ENCODE measurements at regions not wholly inside any gene's neighbourhood (a gene's known extent, or its start where the extent isn't known, plus 50 kb on each side); places are given as distances from the start of the nearest gene placed in this dataset.

DNA sequence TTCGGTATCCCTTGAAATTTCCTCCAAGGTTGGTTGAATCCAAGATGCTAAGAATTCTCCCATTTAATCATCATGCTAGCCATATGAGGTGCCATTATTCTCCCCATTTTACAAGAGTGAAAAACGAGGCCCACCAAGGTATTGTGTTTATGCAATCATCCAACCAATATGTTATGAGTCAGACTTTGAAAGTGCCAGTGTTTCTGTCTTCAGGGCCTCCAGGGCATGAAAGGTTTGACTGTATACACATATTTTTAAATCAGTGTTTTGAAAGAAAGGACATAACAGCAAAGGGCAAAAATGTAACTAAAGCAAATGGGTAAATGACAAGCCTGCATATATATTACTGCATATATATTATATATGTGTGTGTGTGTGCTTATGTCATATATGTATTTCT lies 541.2 kb upstream of the SMIM31 start (continued):
- TF ChIP-seq ZNF623 (tag by site-specific recombination; IDR thresholded peaks at IDR 0.05) (no peak), ZNF394 (tag by site-specific recombination; IDR thresholded peaks at IDR 0.05; ENCODE audit: borderline replicate concordance) (no peak), EGR2 (tag by site-specific recombination; IDR thresholded peaks at IDR 0.05; ENCODE audit: low read depth) (no peak), ZNF843 (tag by site-specific recombination; IDR thresholded peaks at IDR 0.05) (no peak), GLI2 (tag by site-specific recombination; IDR thresholded peaks at IDR 0.05; ENCODE audit: borderline replicate concordance, low read depth) (no peak)

DNA sequence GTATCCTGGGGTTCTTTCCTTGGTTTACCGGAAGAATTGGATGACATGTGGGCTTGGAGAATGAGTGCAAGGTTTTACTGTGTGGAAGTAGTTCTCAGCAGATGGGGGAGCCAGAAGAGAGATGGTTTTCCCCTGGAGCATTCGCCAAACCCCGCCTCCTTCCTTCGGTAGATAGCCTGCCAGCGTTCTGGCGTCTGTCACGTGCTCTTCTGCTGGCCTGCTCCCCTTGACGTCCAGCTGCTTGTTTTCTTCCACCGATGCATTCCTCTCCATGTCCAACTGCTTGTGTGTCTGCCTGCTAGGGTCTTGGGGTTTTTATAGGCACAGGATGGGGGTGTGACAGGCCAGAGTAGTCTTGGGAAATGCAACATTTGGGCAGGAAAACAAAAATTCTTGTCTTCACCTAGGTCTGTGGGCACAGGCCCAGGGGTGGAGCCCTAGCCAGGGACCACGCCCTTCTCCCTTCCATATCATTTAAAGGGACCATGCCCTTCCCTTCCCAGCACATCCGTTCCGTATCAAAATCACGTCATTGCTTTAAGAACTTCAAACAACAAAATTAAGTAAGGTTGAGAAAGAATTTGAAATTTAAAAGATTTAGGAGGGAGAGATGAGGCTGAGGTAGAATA lies 538.7 kb upstream of the SMIM31 start:
- POLR2A ChIA-PET, result no interaction called here
- H3K27ac ChIP-seq (ENCODE audit: extremely low read depth, low read depth, low read length), result no peak overlapping the region
- TF ChIP-seq ZNF138 (tag by site-specific recombination; IDR thresholded peaks at IDR 0.05; ENCODE audit: borderline replicate concordance), result no peak
- TF ChIP-seq ZNF221 (tag by site-specific recombination; IDR thresholded peaks at IDR 0.05; ENCODE audit: borderline replicate concordance), result no peak
- TF ChIP-seq, protein P1, sequence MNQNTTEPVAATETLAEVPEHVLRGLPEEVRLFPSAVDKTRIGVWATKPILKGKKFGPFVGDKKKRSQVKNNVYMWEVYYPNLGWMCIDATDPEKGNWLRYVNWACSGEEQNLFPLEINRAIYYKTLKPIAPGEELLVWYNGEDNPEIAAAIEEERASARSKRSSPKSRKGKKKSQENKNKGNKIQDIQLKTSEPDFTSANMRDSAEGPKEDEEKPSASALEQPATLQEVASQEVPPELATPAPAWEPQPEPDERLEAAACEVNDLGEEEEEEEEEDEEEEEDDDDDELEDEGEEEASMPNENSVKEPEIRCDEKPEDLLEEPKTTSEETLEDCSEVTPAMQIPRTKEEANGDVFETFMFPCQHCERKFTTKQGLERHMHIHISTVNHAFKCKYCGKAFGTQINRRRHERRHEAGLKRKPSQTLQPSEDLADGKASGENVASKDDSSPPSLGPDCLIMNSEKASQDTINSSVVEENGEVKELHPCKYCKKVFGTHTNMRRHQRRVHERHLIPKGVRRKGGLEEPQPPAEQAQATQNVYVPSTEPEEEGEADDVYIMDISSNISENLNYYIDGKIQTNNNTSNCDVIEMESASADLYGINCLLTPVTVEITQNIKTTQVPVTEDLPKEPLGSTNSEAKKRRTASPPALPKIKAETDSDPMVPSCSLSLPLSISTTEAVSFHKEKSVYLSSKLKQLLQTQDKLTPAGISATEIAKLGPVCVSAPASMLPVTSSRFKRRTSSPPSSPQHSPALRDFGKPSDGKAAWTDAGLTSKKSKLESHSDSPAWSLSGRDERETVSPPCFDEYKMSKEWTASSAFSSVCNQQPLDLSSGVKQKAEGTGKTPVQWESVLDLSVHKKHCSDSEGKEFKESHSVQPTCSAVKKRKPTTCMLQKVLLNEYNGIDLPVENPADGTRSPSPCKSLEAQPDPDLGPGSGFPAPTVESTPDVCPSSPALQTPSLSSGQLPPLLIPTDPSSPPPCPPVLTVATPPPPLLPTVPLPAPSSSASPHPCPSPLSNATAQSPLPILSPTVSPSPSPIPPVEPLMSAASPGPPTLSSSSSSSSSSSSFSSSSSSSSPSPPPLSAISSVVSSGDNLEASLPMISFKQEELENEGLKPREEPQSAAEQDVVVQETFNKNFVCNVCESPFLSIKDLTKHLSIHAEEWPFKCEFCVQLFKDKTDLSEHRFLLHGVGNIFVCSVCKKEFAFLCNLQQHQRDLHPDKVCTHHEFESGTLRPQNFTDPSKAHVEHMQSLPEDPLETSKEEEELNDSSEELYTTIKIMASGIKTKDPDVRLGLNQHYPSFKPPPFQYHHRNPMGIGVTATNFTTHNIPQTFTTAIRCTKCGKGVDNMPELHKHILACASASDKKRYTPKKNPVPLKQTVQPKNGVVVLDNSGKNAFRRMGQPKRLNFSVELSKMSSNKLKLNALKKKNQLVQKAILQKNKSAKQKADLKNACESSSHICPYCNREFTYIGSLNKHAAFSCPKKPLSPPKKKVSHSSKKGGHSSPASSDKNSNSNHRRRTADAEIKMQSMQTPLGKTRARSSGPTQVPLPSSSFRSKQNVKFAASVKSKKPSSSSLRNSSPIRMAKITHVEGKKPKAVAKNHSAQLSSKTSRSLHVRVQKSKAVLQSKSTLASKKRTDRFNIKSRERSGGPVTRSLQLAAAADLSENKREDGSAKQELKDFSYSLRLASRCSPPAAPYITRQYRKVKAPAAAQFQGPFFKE (tag by site-specific recombination; IDR thresholded peaks at IDR 0.05; ENCODE audit: borderline replicate concordance), result no peak
- TF ChIP-seq GLI2 (tag by site-specific recombination; IDR thresholded peaks at IDR 0.05; ENCODE audit: borderline replicate concordance, low read depth), result no peak
- TF ChIP-seq, protein P2, sequence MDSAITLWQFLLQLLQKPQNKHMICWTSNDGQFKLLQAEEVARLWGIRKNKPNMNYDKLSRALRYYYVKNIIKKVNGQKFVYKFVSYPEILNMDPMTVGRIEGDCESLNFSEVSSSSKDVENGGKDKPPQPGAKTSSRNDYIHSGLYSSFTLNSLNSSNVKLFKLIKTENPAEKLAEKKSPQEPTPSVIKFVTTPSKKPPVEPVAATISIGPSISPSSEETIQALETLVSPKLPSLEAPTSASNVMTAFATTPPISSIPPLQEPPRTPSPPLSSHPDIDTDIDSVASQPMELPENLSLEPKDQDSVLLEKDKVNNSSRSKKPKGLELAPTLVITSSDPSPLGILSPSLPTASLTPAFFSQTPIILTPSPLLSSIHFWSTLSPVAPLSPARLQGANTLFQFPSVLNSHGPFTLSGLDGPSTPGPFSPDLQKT (IDR thresholded peaks at IDR 0.05; ENCODE audit: borderline replicate concordance, low read depth, low read length), result no peak
- TF ChIP-seq ZNF530 (tag by site-specific recombination; IDR thresholded peaks at IDR 0.05; ENCODE audit: low read depth), result no peak
- H3K36me3 ChIP-seq (ENCODE audit: control insufficient read depth in 2 of 2, insufficient read depth in 1 of 2, low read length in 2 of 2), result no peaks in the 10 kb centered on the region
- H3K4me3 ChIP-seq (ENCODE audit: low read depth, low read length), result no peak overlapping the region
- H3K4me1 ChIP-seq (ENCODE audit: control insufficient read depth, insufficient read depth, low read length), result no peaks in the 10 kb centered on the region
- no peaks in the 10 kb centered on the region for H3K9me3 ChIP-seq (ENCODE audit: control insufficient read depth, insufficient read depth, low read depth, low read length)
- CTCF ChIA-PET, result no interaction called here

DNA sequence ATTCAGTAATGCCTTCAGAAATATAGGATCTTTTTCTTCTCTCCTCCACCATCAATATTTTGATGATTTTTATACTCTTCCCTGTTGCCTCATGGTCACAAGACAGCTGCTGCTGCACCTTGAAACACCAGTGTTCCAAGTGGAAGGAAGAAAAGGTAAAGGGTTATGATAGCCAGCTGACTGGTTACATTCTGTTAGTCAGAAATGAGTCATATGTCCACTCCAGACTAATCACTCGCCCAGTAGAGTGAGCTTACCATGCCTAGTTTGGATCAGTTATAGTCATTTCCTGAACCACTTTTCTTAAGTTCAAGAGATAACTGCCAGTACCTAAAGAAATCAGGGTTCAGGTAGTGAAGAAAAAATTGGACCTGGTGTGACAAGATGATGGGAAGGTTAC lies 532.3 kb upstream of the SMIM31 start:
- Histone ChIP-seq H3K27ac (ENCODE audit: extremely low read depth, low read depth, low read length) (no peak overlapping the region), H3K36me3 (ENCODE audit: control insufficient read depth in 2 of 2, insufficient read depth in 1 of 2, low read length in 2 of 2) (no peaks in the 10 kb centered on the region), H3K9me3 (ENCODE audit: control insufficient read depth, insufficient read depth, low read depth, low read length) (no peaks in the 10 kb centered on the region), H3K4me1 (ENCODE audit: control insufficient read depth, insufficient read depth, low read length) (no peaks in the 10 kb centered on the region), H3K4me3 (ENCODE audit: low read depth, low read length) (no peak overlapping the region)
- POLR2A ChIA-PET, result no interaction called here
- CTCF ChIA-PET, result no interaction called here
- TF ChIP-seq ZNF692 (tag by site-specific recombination; IDR thresholded peaks at IDR 0.05), result no peak
- no peak for TF ChIP-seq ZNF148 (tag by site-specific recombination; IDR thresholded peaks at IDR 0.05; ENCODE audit: borderline replicate concordance)
- no peak for TF ChIP-seq PBX3 (CRISPR knock-in tag; IDR thresholded peaks at IDR 0.05)
- TF ChIP-seq ZNF521 (tag by site-specific recombination; IDR thresholded peaks at IDR 0.05), result no peak
- TF ChIP-seq, protein P3, sequence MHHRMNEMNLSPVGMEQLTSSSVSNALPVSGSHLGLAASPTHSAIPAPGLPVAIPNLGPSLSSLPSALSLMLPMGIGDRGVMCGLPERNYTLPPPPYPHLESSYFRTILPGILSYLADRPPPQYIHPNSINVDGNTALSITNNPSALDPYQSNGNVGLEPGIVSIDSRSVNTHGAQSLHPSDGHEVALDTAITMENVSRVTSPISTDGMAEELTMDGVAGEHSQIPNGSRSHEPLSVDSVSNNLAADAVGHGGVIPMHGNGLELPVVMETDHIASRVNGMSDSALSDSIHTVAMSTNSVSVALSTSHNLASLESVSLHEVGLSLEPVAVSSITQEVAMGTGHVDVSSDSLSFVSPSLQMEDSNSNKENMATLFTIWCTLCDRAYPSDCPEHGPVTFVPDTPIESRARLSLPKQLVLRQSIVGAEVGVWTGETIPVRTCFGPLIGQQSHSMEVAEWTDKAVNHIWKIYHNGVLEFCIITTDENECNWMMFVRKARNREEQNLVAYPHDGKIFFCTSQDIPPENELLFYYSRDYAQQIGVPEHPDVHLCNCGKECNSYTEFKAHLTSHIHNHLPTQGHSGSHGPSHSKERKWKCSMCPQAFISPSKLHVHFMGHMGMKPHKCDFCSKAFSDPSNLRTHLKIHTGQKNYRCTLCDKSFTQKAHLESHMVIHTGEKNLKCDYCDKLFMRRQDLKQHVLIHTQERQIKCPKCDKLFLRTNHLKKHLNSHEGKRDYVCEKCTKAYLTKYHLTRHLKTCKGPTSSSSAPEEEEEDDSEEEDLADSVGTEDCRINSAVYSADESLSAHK (tag by site-specific recombination; IDR thresholded peaks at IDR 0.05), result no peak
- TF ChIP-seq ZNF776 (tag by site-specific recombination; IDR thresholded peaks at IDR 0.05; ENCODE audit: borderline replicate concordance), result no peak
